PFSK-1 (cell line): ENCODE measurements at regions not wholly inside any gene's neighbourhood (a gene's known extent, or its start where the extent isn't known, plus 50 kb on each side); places are given as distances from the start of the nearest gene placed in this dataset.

ENCODE experiments used
- FOXP2 ChIP-seq: optimal IDR thresholded peaks from 2 replicates; pipeline ENCODE3; 2011; ENCODE audit warnings: borderline replicate concordance, control low read depth, inconsistent platforms; ENCODE audit not compliant: insufficient read depth; ENCODE audit errors: extremely low read length, extremely low read depth
- POLR2AphosphoS5 ChIP-seq: IDR thresholded peaks from 2 replicates; pipeline ENCODE4 v1.6.1; 2012; ENCODE audit warnings: low read depth, mild to moderate bottlenecking, control low read depth, low read length, moderate library complexity
- REST ChIP-seq, 2 experiments: IDR thresholded peaks; 2 replicates each; pipeline versions ENCODE4 v1.6.1 to v1.8.0; 2011 to 2012; ENCODE audit warnings: low read depth in 2 of 2, low read length in 2 of 2, control low read depth in 1 of 2, inconsistent platforms in 1 of 2, mild to moderate bottlenecking in 1 of 2, moderate library complexity in 1 of 2; ENCODE audit not compliant: insufficient read depth in 1 of 2
- SIN3A ChIP-seq: IDR thresholded peaks from 2 replicates; pipeline ENCODE4 v1.6.1; 2012; ENCODE audit warnings: mild to moderate bottlenecking, low read length, moderate library complexity, borderline replicate concordance; ENCODE audit not compliant: insufficient read depth
- TAF1 ChIP-seq: IDR thresholded peaks from 2 replicates; pipeline ENCODE4 v1.6.1; 2012; ENCODE audit warnings: low read length, control low read depth, borderline replicate concordance; ENCODE audit not compliant: insufficient read depth

GRCh38 chr4:31100536-31100935 is 380.4 kb downstream of the PCDH7 start:
- TF ChIP-seq SIN3A (no peak), REST (IDR thresholded peaks at IDR 0.05; ENCODE audit: insufficient read depth in 1 of 2, low read depth in 2 of 2, low read length in 2 of 2) (no peak), POLR2AphosphoS5 (no peak), FOXP2 (no peak), TAF1 (no peak)

- TF ChIP-seq FOXP2 = no peak
- no peak for TF ChIP-seq TAF1
- TF ChIP-seq SIN3A = no peak
- TF ChIP-seq REST (IDR thresholded peaks at IDR 0.05; ENCODE audit: insufficient read depth in 1 of 2, low read depth in 2 of 2, low read length in 2 of 2) = no peak
- TF ChIP-seq POLR2AphosphoS5 = no peak
Observed at GRCh38 chr4:31104043-31104442, 383.9 kb downstream of the PCDH7 start.

- no peak for TF ChIP-seq POLR2AphosphoS5
- TF ChIP-seq REST (IDR thresholded peaks at IDR 0.05; ENCODE audit: insufficient read depth in 1 of 2, low read depth in 2 of 2, low read length in 2 of 2) = no peak
- TF ChIP-seq TAF1 = no peak
- TF ChIP-seq FOXP2 = no peak
- no peak for TF ChIP-seq SIN3A
Observed at GRCh38 chr4:31104577-31104976, 384.4 kb downstream of the PCDH7 start.

GRCh38 chr4:31106419-31106818 is 386.2 kb downstream of the PCDH7 start:
- TF ChIP-seq TAF1 = no peak
- TF ChIP-seq FOXP2 = no peak
- no peak for TF ChIP-seq POLR2AphosphoS5
- no peak for TF ChIP-seq REST (IDR thresholded peaks at IDR 0.05; ENCODE audit: insufficient read depth in 1 of 2, low read depth in 2 of 2, low read length in 2 of 2)
- no peak for TF ChIP-seq SIN3A

GRCh38 chr4:31107362-31107761 is 387.2 kb downstream of the PCDH7 start:
- TF ChIP-seq TAF1 = no peak
- no peak for TF ChIP-seq FOXP2
